Omental fat pad (tissue), 3 donors: ENCODE measurements at regions not wholly inside any gene's neighbourhood (a gene's known extent, or its start where the extent isn't known, plus 50 kb on each side); places are given as distances from the start of the nearest gene placed in this dataset.

Experiments used
- ATAC-seq: fragments of 150-250 bp; one replicate; pipeline ENCODE4 v1.9.1; 2016; ENCODE audit warnings: mild to moderate bottlenecking, moderate library complexity; ENCODE audit not compliant: low FRiP score
- DNase-seq: peaks from one replicate; pipeline ENCODE4 v3.0.0-alpha.2; 2019; ENCODE audit warnings: low spot score
- CTCF ChIP-seq, 3 donors: fragments of 450-650 bp; IDR thresholded peaks; one replicate each; pipeline ENCODE4 v1.5.1; 2016 to 2017; ENCODE audit warnings: antibody characterized with exemption in 3 of 3, mild to moderate bottlenecking in 3 of 3, moderate library complexity in 2 of 3

- TF ChIP-seq CTCF (IDR thresholded peaks at IDR 0.05): no peak
- DNase-seq: no peak
- ATAC-seq: no peak
Measured at GRCh38 chr5:82889088-82889487, 188.1 kb downstream of the TMEM167A start.

GRCh38 chr5:82886911-82887310 is 190.3 kb downstream of the TMEM167A start:
- DNase-seq (no peak), ATAC-seq (no peak)
- TF ChIP-seq CTCF (IDR thresholded peaks at IDR 0.05): no peak

- no peak for ATAC-seq
- no peak for TF ChIP-seq CTCF (IDR thresholded peaks at IDR 0.05)
- DNase-seq: no peak
Measured at GRCh38 chr5:82885627-82886389, 191.4 kb downstream of the TMEM167A start.

- ATAC-seq (no peak), DNase-seq (no peak)
- no peak for TF ChIP-seq CTCF (IDR thresholded peaks at IDR 0.05)
Measured at GRCh38 chr5:82884821-82885471, 192.2 kb downstream of the TMEM167A start.

- TF ChIP-seq CTCF (IDR thresholded peaks at IDR 0.05): no peak
- DNase-seq (no peak), ATAC-seq (no peak)
Measured at GRCh38 chr5:82882316-82882715, 194.9 kb downstream of the TMEM167A start.

GRCh38 chr5:82881571-82882174 is 195.5 kb downstream of the TMEM167A start:
- ATAC-seq (no peak), DNase-seq (no peak)
- TF ChIP-seq CTCF (IDR thresholded peaks at IDR 0.05): no peak
